ENCODE measurements at regions not wholly inside any gene's neighbourhood (a gene's known extent, or its start where the extent isn't known, plus 50 kb on each side); places are given as distances from the start of the nearest gene placed in this dataset.

GRCh38 chr2:102078773-102079172 is 63.8 kb upstream of the IL1R1 start:
- no peak for DNase-seq (ENCODE audit: low read depth in 2 of 2)

DNA sequence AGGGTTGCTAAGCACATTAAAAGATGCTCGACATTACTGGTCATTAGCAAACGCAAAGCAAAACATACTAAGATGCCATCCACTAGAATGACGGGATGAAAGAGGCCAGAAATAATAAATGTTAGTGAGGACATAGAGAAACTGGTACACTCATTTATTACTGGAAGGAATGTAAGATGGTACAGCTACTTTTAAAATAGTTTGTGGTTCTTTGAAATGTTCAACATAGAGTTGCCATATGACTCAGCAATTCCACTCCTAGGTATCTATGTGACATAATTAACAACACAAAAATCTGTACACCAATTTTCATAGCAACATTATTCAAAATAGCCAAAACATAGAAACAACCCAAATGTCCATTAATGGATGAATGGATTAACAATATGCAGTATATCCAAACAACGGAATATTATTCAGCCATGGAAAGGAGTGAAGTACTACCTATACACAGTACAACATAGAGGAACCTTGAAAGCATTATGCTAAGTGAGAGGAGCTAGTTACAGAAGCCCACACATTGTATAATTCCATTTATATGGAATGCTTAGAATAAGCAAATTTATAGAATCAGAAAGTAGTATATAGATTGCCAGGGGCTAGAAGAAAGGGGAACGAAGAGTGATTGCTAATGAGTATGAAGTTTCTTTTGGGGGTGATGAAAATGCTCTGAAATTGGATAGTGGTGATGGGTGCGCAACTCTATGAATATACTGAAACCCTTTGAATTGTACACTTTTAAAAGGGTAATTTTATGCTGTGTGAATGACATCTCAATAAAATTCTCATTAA is 61.9 kb upstream of the IL1R1 start:
- DNase-seq (ENCODE audit: low read depth in 2 of 2): no peak

DNA sequence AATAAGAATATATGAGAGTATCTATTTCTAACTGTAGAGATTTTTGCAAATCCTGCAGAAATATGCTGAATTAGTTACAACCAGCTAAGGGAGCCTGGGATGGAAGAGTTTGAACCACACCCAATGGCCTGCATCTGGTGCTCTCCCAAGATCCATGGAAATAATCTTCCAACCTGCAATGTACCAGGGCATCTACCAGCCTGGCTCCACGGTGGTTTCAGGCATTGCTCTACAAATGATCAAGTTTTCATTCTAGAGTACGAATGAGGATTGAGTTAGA is 61.4 kb upstream of the IL1R1 start:
- no peak for DNase-seq (ENCODE audit: low read depth in 2 of 2)

DNA sequence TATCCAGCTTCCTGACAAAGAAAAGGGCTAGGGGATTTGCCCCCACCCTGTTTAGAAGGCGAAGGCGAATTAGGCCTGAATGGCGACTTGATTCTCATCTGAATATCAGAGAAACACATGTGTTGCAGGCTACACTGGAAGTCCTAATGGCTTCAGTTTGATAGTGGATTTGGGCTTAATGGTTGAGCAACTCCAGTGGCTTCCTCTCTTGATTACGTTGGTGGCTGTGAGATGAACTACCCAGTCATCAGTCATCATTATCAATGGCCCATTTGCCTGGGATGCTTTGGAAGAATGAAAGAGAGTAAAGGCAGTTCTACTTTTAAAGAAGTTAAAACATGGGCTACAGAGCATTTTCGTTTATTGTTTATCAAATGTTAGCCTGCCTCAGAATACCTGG is 60.9 kb upstream of the IL1R1 start:
- no peak for DNase-seq (ENCODE audit: low read depth in 2 of 2)

- DNase-seq (ENCODE audit: low read depth in 2 of 2): peak; percentile 29 to 34
These were observed 59.8 kb upstream of the IL1R1 start for GRCh38 chr2:102082571-102083392.

DNA sequence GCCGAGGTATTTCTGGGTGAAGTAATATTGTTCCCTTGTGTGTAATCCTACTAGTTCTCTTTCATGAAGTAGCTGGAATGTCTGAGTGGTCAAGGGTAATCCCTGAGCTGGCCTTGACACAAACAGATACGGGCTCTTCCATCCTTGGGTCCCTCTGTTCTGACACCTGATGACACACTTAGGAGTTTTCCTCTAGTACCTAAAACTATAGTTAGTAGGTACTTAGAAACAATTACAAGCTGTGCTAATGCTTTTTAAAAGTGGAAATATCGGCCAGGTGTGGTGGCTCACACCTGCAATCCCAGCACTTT is 59.2 kb upstream of the IL1R1 start:
- DNase-seq (ENCODE audit: low read depth in 2 of 2): no peak

DNA sequence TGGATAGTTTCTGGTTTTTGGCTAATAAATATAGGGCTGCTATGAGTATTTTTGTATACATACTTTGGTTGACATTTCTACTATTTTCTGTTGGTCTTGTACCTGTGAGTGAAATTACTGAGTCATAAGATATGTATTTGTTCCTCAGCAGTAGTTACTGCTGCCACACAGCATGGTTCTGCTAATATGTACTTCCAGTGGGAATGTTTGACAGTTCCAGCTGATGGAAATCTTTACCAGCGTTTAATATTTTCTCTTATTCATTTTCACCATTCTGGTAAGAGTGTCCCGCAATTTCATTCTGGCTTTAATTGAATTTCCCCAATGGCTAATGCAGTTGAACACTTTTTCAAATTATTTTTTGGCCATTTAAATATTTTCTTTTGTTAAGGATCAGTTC is 57.9 kb upstream of the IL1R1 start:
- no peak for DNase-seq (ENCODE audit: low read depth in 2 of 2)

GRCh38 chr2:102085238-102085637 is 57.3 kb upstream of the IL1R1 start:
- no peak for DNase-seq (ENCODE audit: low read depth in 2 of 2)

DNA sequence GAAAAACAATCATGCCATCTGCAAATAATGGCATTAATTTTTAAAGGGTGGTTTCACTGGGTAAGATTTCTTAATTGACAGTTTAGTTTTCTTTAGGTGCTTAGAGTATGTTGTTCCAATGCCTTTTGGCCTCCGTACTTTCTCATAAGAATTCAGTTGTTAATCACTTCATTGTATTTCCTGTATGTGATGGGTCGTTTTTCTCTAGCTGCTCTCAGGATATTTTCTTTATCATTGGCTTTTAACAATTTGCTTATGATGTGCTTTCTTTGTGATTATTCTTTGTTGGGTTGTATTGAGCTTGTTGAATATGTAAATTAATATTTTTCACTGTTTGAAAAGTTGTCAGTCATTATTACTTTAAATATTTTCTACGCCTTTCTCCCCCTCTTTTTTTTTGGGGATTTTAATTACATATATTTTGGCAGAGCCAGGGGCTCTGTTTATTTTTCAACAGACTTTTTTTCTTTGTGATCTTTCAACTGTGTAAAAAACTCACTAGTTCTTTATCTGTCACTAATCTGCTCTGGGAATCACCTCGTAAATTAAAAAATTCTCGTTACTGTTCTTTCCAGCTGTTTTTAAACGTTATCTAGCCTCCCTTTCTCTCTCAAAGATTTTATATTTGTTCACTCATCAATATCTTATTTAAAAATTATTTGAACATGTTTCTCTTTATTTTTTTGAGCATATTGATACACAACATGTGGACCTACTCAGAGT is 56.2 kb upstream of the IL1R1 start:
- no peak for DNase-seq (ENCODE audit: low read depth in 2 of 2)

DNA sequence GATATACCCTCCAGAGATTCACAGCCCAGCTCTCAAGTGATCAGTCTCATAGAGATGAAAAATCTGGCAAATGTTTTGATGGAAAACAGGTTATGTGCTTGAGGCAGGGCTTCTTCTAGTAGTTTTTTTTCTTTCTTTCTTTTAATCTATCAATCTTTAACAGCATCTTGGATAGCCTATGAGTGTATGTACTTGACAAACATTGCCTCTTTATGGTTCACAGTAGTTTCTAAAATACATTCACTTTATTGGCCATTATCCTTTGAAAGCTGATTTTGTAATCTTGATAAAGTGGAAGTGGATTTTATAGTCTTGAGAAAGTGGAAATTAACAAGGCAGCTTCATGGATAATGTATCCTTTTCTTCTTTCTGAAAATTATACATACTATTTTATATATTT is 51.4 kb upstream of the IL1R1 start:
- DNase-seq (ENCODE audit: low read depth in 2 of 2): no peak

GRCh38 chr2:102091908-102092307 is 50.6 kb upstream of the IL1R1 start:
- DNase-seq (ENCODE audit: low read depth in 2 of 2): no peak

- DNase-seq (ENCODE audit: low read depth in 2 of 2): no peak
These were observed 50.0 kb upstream of the IL1R1 start for GRCh38 chr2:102092535-102092934.
